ENCODE measurements at regions not wholly inside any gene's neighbourhood (a gene's known extent, or its start where the extent isn't known, plus 50 kb on each side); places are given as distances from the start of the nearest gene placed in this dataset.

DNA sequence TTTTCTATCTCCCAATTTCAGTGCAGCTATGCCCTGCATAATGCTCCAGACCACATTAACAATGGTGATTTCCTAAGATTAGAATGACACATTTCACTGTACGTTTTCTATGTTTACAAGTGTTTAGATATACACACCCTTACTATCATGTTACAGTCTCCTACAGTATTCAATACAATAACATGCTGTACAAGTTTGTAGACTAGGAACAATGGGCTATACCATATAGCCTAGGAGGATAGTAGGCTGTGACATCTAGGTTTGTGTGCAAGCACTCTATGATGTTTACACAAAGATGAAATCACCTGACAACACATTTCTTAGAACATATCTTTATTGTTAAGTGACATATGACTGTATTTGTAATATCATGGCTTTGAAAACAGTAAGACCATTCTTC lies 1435.6 kb upstream of the NUDT12 start:
- ATAC-seq, result no peak
- TF ChIP-seq, protein P1, sequence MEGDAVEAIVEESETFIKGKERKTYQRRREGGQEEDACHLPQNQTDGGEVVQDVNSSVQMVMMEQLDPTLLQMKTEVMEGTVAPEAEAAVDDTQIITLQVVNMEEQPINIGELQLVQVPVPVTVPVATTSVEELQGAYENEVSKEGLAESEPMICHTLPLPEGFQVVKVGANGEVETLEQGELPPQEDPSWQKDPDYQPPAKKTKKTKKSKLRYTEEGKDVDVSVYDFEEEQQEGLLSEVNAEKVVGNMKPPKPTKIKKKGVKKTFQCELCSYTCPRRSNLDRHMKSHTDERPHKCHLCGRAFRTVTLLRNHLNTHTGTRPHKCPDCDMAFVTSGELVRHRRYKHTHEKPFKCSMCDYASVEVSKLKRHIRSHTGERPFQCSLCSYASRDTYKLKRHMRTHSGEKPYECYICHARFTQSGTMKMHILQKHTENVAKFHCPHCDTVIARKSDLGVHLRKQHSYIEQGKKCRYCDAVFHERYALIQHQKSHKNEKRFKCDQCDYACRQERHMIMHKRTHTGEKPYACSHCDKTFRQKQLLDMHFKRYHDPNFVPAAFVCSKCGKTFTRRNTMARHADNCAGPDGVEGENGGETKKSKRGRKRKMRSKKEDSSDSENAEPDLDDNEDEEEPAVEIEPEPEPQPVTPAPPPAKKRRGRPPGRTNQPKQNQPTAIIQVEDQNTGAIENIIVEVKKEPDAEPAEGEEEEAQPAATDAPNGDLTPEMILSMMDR (IDR thresholded peaks at IDR 0.05), result no peak
- intact Hi-C loops (cut with DNase I), result no loop called here

DNA sequence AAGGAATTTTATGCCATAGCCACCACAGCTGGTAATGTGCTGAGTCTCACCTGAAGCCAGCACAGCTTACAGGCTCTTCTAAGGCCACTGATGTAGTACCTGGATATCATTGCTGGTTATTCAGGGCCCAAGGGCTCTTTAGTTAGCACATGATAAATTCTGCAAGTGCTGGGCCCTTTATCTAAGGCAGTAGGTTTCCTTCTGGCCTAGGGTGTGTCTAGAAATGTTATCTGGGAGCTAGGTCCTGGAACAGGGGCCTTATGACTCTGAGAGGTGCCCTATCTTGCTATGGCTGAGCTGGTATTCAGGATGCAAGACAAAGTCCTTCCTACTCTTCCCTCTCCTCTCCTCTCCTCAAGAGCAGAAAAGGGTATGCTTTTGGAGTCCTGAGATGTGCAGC lies 1424.5 kb upstream of the NUDT12 start:
- Histone ChIP-seq H3K4me3 (no peak overlapping the region), H3K27me3 (no peaks in the 10 kb centered on the region), H3K9me3 (no peaks in the 10 kb centered on the region), H3K36me3 (no peaks in the 10 kb centered on the region), H3K4me1 (no peaks in the 10 kb centered on the region), H3K27ac (no peak overlapping the region)
- intact Hi-C loops (cut with DNase I), result no loop called here
- ATAC-seq, result no peak
- TF ChIP-seq, protein P1 (IDR thresholded peaks at IDR 0.05), result no peak
- no peak for DNase-seq

More for the DNA sequence above, 1435.6 kb upstream of the NUDT12 start:
- Histone ChIP-seq H3K4me3 (no peak overlapping the region), H3K27me3 (no peaks in the 10 kb centered on the region), H3K27ac (no peak overlapping the region), H3K9me3 (no peaks in the 10 kb centered on the region), H3K4me1 (no peaks in the 10 kb centered on the region), H3K36me3 (no peaks in the 10 kb centered on the region)
- DNase-seq, result no peak

DNA sequence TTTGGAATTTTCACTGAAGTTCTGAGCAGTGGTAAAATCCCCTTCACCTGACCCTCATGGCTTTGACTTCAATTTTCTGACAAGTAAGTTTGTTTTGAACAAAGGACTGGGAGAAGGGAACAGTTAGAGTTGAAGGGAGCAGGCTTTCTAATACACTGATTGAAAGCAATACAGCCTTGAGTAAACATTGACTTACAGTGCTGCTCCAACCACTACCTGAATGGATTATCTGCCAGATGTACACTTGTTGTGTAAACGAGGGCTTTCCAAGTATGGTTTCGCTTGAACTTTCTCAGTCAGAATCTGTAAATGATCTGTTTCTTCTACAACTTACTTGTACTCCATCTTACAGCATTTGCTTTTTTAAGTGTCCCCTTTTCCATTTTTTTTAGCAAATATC lies 1414.9 kb upstream of the NUDT12 start:
- no peaks in the 10 kb centered on the region for H3K36me3 ChIP-seq

DNA sequence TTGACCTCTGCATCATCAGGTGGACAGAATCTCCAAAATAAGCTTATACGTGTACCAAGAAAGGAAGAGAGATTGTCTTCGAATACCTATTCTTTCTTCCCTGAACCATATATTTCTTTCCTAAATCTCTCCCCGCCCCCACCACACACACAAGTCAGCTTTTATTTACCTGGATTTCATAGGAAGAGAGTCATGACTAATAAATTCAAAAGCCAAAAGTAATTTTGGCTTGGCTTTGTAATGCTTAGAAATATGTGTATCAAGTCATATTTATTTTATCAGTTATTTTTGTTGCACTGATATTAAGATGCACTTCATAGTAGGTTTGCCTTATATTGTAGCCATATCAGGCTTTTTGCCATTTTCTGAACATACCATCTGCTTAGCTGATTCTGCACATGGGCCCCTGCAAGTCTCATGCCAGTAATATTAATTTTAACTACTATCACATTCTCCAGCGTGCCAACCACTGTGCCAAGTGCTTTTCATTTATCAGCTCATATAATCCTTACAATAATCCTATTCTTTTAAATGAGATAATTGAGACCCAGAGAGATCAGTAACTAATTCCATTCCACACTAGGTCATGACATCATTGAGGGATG lies 1405.3 kb upstream of the NUDT12 start:
- H3K4me1 ChIP-seq, result no peaks in the 10 kb centered on the region
- ATAC-seq (no peak), DNase-seq (no peak)
- H3K36me3 ChIP-seq, result no peaks in the 10 kb centered on the region
- H3K27me3 ChIP-seq, result no peaks in the 10 kb centered on the region
- TF ChIP-seq, protein P1 (IDR thresholded peaks at IDR 0.05), result no peak
- no peak overlapping the region for H3K4me3 ChIP-seq
- H3K9me3 ChIP-seq, result no peaks in the 10 kb centered on the region
- no peak overlapping the region for H3K27ac ChIP-seq
- intact Hi-C loops (cut with DNase I), result no loop called here

More for the DNA sequence above, 1414.9 kb upstream of the NUDT12 start:
- intact Hi-C loops (cut with DNase I), result no loop called here
- H3K27ac ChIP-seq, result no peak overlapping the region
- ATAC-seq (no peak), DNase-seq (no peak)
- no peaks in the 10 kb centered on the region for H3K9me3 ChIP-seq
- TF ChIP-seq, protein P1 (IDR thresholded peaks at IDR 0.05), result no peak
- H3K27me3 ChIP-seq, result no peaks in the 10 kb centered on the region
- H3K4me3 ChIP-seq, result no peak overlapping the region
- no peaks in the 10 kb centered on the region for H3K4me1 ChIP-seq

DNA sequence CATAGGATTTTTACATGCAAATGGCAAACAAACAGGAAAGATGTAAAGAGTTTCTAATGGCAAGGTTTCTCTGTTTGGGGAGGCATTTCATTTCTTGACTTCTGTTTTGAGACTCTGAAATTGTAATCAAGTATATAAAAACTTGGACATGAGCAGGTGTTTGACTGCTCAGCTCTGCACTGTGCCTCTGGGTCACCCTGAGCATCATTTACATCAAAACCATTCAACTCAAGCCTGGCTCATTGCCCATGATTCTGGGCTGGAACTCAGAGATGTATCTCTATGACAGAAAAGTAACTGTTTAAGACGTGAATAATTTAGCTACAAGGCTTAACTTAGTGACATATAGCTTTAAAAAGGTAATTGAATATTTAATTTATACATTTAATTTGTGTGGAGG lies 1402.4 kb upstream of the NUDT12 start:
- no peaks in the 10 kb centered on the region for H3K27me3 ChIP-seq
- no peak overlapping the region for H3K4me3 ChIP-seq
- TF ChIP-seq, protein P1 (IDR thresholded peaks at IDR 0.05), result no peak
- DNase-seq (no peak), ATAC-seq (no peak)
- H3K36me3 ChIP-seq, result no peaks in the 10 kb centered on the region
- H3K9me3 ChIP-seq, result no peaks in the 10 kb centered on the region
- intact Hi-C loops (cut with DNase I), result no loop called here
- H3K27ac ChIP-seq, result no peak overlapping the region
- H3K4me1 ChIP-seq, result no peaks in the 10 kb centered on the region

DNA sequence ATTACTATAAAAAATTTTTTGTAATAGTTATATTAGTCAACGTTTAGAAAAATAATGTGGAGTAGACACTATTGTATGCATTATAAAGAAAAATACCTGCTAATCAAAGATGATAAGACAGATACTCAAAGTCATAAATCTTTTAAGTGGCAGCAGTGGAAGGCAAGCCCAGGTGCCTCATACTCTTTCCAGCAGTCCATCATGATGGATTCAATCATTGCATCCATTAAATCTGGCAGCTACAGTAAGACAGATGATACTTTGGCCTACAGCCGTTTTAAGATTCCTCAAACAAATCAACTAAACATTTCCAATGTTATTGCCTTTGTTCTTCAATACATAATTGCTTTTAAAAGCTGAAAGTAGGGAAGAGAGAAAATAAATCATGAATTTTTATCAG lies 1392.9 kb upstream of the NUDT12 start:
- Histone ChIP-seq H3K36me3 (no peaks in the 10 kb centered on the region), H3K27me3 (no peaks in the 10 kb centered on the region), H3K27ac (no peak overlapping the region), H3K9me3 (peaks cover 4% of the 10 kb centered on the region), H3K4me1 (no peaks in the 10 kb centered on the region), H3K4me3 (no peak overlapping the region)
- intact Hi-C loops (cut with DNase I), result no loop called here
- no peak for ATAC-seq
- DNase-seq, result no peak
- TF ChIP-seq, protein P1 (IDR thresholded peaks at IDR 0.05), result no peak
